ENCODE measurements at regions not wholly inside any gene's neighbourhood (a gene's known extent, or its start where the extent isn't known, plus 50 kb on each side); places are given as distances from the start of the nearest gene placed in this dataset.

GRCh38 chr18:6566338-6566911 lies 151.7 kb upstream of the L3MBTL4 start:
- Histone ChIP-seq H3K27ac (ENCODE audit: control insufficient read depth, insufficient read depth, low read length) (peak overlapping the region; percentile 65), H3K27me3 (ENCODE audit: control insufficient read depth, extremely low read depth, insufficient read depth, low read length) (no peaks in the 10 kb centered on the region), H3K79me2 (ENCODE audit: control insufficient read depth, insufficient read depth, low read length) (no peaks in the 10 kb centered on the region), H3K9ac (ENCODE audit: control insufficient read depth, extremely low read depth, insufficient read depth, low read length) (no peak overlapping the region), H2AFZ (ENCODE audit: control insufficient read depth, low read length) (no peak overlapping the region), H3K9me1 (ENCODE audit: control insufficient read depth, extremely low read depth, insufficient read depth, low read length) (no peaks in the 10 kb centered on the region), H3K4me2 (ENCODE audit: control insufficient read depth, extremely low read depth, insufficient read depth, low read depth, low read length) (peak overlapping the region; percentile 29), H3K36me3 (ENCODE audit: control insufficient read depth in 2 of 2, extremely low read depth in 1 of 2, insufficient read depth in 2 of 2, low read length in 2 of 2) (no peaks in the 10 kb centered on the region), H4K20me1 (ENCODE audit: control insufficient read depth, extremely low read depth, insufficient read depth, low read length) (no peaks in the 10 kb centered on the region), H3K9me3 (ENCODE audit: control insufficient read depth, low read depth, low read length) (no peaks in the 10 kb centered on the region), H3K4me1 (ENCODE audit: control insufficient read depth, extremely low read depth, insufficient read depth, low read length) (peaks cover 14% of the 10 kb centered on the region), H3K4me3 (ENCODE audit: control insufficient read depth in 2 of 3, extremely low read depth in 1 of 3, insufficient read depth in 2 of 3, low read depth in 1 of 3, low read length in 3 of 3) (no peak overlapping the region)
- TF ChIP-seq, protein P1, sequence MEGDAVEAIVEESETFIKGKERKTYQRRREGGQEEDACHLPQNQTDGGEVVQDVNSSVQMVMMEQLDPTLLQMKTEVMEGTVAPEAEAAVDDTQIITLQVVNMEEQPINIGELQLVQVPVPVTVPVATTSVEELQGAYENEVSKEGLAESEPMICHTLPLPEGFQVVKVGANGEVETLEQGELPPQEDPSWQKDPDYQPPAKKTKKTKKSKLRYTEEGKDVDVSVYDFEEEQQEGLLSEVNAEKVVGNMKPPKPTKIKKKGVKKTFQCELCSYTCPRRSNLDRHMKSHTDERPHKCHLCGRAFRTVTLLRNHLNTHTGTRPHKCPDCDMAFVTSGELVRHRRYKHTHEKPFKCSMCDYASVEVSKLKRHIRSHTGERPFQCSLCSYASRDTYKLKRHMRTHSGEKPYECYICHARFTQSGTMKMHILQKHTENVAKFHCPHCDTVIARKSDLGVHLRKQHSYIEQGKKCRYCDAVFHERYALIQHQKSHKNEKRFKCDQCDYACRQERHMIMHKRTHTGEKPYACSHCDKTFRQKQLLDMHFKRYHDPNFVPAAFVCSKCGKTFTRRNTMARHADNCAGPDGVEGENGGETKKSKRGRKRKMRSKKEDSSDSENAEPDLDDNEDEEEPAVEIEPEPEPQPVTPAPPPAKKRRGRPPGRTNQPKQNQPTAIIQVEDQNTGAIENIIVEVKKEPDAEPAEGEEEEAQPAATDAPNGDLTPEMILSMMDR (optimal IDR thresholded peaks at IDR 0.05 in 1 of 3, IDR thresholded peaks at IDR 0.05 in 1 of 3, conservative IDR thresholded peaks at IDR 0.05 in 1 of 3; ENCODE audit: extremely low read depth in 1 of 3, insufficient read depth in 2 of 3, low read length in 3 of 3) = no peak
- no peak for TF ChIP-seq EZH2 (IDR thresholded peaks at IDR 0.05; ENCODE audit: low read length)
- FAIRE-seq (peak; percentile 85), DNase-seq (ENCODE audit: low read depth, low spot score) (peak; percentile 41)
- dilution Hi-C loops (cut with MboI; ENCODE audit: extremely low pct_ligation_motif_present, low sequenced_read_pairs) = no loop called here

- Histone ChIP-seq H3K79me2 (ENCODE audit: control insufficient read depth, insufficient read depth, low read length) (no peaks in the 10 kb centered on the region), H3K9ac (ENCODE audit: control insufficient read depth, extremely low read depth, insufficient read depth, low read length) (no peak overlapping the region), H3K36me3 (ENCODE audit: control insufficient read depth in 2 of 2, extremely low read depth in 1 of 2, insufficient read depth in 2 of 2, low read length in 2 of 2) (no peaks in the 10 kb centered on the region), H2AFZ (ENCODE audit: control insufficient read depth, low read length) (no peak overlapping the region), H3K9me1 (ENCODE audit: control insufficient read depth, extremely low read depth, insufficient read depth, low read length) (no peaks in the 10 kb centered on the region), H3K9me3 (ENCODE audit: control insufficient read depth, low read depth, low read length) (no peaks in the 10 kb centered on the region), H3K4me3 (ENCODE audit: control insufficient read depth in 2 of 3, extremely low read depth in 1 of 3, insufficient read depth in 2 of 3, low read depth in 1 of 3, low read length in 3 of 3) (no peak overlapping the region), H4K20me1 (ENCODE audit: control insufficient read depth, extremely low read depth, insufficient read depth, low read length) (no peaks in the 10 kb centered on the region), H3K27me3 (ENCODE audit: control insufficient read depth, extremely low read depth, insufficient read depth, low read length) (no peaks in the 10 kb centered on the region), H3K4me2 (ENCODE audit: control insufficient read depth, extremely low read depth, insufficient read depth, low read depth, low read length) (no peak overlapping the region), H3K27ac (ENCODE audit: control insufficient read depth, insufficient read depth, low read length) (no peak overlapping the region), H3K4me1 (ENCODE audit: control insufficient read depth, extremely low read depth, insufficient read depth, low read length) (peaks cover 14% of the 10 kb centered on the region)
- dilution Hi-C loops (cut with MboI; ENCODE audit: extremely low pct_ligation_motif_present, low sequenced_read_pairs) = no loop called here
- DNase-seq (ENCODE audit: low read depth, low spot score) (no peak), FAIRE-seq (no peak)
- TF ChIP-seq, protein P1 (optimal IDR thresholded peaks at IDR 0.05 in 1 of 3, IDR thresholded peaks at IDR 0.05 in 1 of 3, conservative IDR thresholded peaks at IDR 0.05 in 1 of 3; ENCODE audit: extremely low read depth in 1 of 3, insufficient read depth in 2 of 3, low read length in 3 of 3) = no peak
- TF ChIP-seq EZH2 (IDR thresholded peaks at IDR 0.05; ENCODE audit: low read length) = no peak
Measured at GRCh38 chr18:6569813-6570212, 155.1 kb upstream of the L3MBTL4 start.
